Prostate gland (tissue), 2 donors: ENCODE measurements at regions not wholly inside any gene's neighbourhood (a gene's known extent, or its start where the extent isn't known, plus 50 kb on each side); places are given as distances from the start of the nearest gene placed in this dataset.

Source experiments
- DNase-seq: peaks from one replicate; pipeline ENCODE4 v3.0.0-alpha.2; 2019; ENCODE audit warnings: low spot score
- H3K27ac ChIP-seq, 2 donors: fragments of 200-600 bp; sonication (generic); 2 replicates each; pipeline ENCODE4 v1.5.1; 2017 to 2019
- H3K27me3 ChIP-seq: fragments of 200-600 bp; sonication (generic); replicated peaks from 2 replicates; pipeline ENCODE4 v1.5.1; 2019; ENCODE audit not compliant: insufficient read depth
- H3K36me3 ChIP-seq, 2 donors: fragments of 200-600 bp; sonication (generic); 1 replicate in 1 of 2; 2 replicates in 1 of 2; pipeline versions ENCODE4 v1.5.1 to v1.8.1; 2017 to 2019
- H3K4me1 ChIP-seq: fragments of 200-600 bp; sonication (generic); replicated peaks from 2 replicates; pipeline ENCODE4 v1.5.1; 2019
- H3K4me3 ChIP-seq, 2 donors: fragments of 200-600 bp; sonication (generic); 2 replicates each; pipeline ENCODE4 v1.5.1; 2017 to 2019
- H3K9me3 ChIP-seq: fragments of 200-600 bp; sonication (generic); 2 replicates; pipeline ENCODE4 v1.5.1; 2017
- CTCF ChIP-seq, 4 experiments: fragments of 200-600 bp in 2 of 4; fragments of 450-650 bp in 2 of 4; sonication (generic) in 2 of 4; IDR thresholded peaks; 1 replicate in 3 of 4; 2 replicates in 1 of 4; pipeline ENCODE4 v1.5.1; 2016 to 2019; ENCODE audit warnings: antibody characterized with exemption in 4 of 4, mild to moderate bottlenecking in 2 of 4, moderate library complexity in 2 of 4
- POLR2A ChIP-seq: fragments of 450-650 bp; IDR thresholded peaks from one replicate; pipeline ENCODE4 v1.6.1; 2016; ENCODE audit warnings: antibody characterized with exemption, mild to moderate bottlenecking
- POLR2AphosphoS5 ChIP-seq: sonication (generic); formaldehyde crosslinking; IDR thresholded peaks from one replicate; pipeline ENCODE4 v1.6.1; 2017; ENCODE audit warnings: antibody characterized with exemption
- WGBS: methylation state at CpG from one replicate; pipeline ENCODE4 v1.1.5; 2018; 5-methylcytosine and 5-hydroxymethylcytosine counted together
- intact Hi-C: fragments of 100-400 bp; cut with DNase I; formaldehyde crosslinking; loops from one replicate; pipeline ENCODE4 v1.14.2; 2022

GRCh38 chr4:96670381-96670780 is 830.5 kb downstream of the PDHA2 start:
- Histone ChIP-seq H3K27ac (no peak overlapping the region), H3K9me3 (no peaks in the 10 kb centered on the region), H3K4me1 (no peaks in the 10 kb centered on the region), H3K36me3 (no peaks in the 10 kb centered on the region), H3K27me3 (no peaks in the 10 kb centered on the region), H3K4me3 (no peak overlapping the region)
- 53% methylated on average over 2 of the region's 2 CpGs for WGBS
- DNase-seq: no peak
- TF ChIP-seq CTCF (IDR thresholded peaks at IDR 0.05) (no peak), POLR2AphosphoS5 (no peak), POLR2A (no peak)
- intact Hi-C loops: no loop called here

- Histone ChIP-seq H3K27me3 (no peaks in the 10 kb centered on the region), H3K36me3 (no peaks in the 10 kb centered on the region), H3K9me3 (no peaks in the 10 kb centered on the region), H3K4me1 (no peaks in the 10 kb centered on the region), H3K4me3 (no peak overlapping the region), H3K27ac (no peak overlapping the region)
- 92% methylated on average over 1 of the region's 1 CpG for WGBS
- intact Hi-C loops: no loop called here
- DNase-seq: no peak
- TF ChIP-seq POLR2AphosphoS5 (no peak), CTCF (IDR thresholded peaks at IDR 0.05) (no peak), POLR2A (no peak)
Measured at GRCh38 chr4:96675416-96675815, 835.5 kb downstream of the PDHA2 start.

- Histone ChIP-seq H3K27ac (no peak overlapping the region), H3K9me3 (no peaks in the 10 kb centered on the region), H3K4me3 (no peak overlapping the region), H3K27me3 (no peaks in the 10 kb centered on the region), H3K36me3 (no peaks in the 10 kb centered on the region), H3K4me1 (no peaks in the 10 kb centered on the region)
- 50% methylated on average over 1 of the region's 1 CpG for WGBS
- intact Hi-C loops: no loop called here
- no peak for DNase-seq
- TF ChIP-seq CTCF (IDR thresholded peaks at IDR 0.05) (no peak), POLR2AphosphoS5 (no peak), POLR2A (no peak)
Measured at GRCh38 chr4:96675896-96676295, 836.0 kb downstream of the PDHA2 start.

- H3K36me3 ChIP-seq: no peaks in the 10 kb centered on the region
- H3K4me3 ChIP-seq: no peak overlapping the region
- DNase-seq: no peak
- no peak overlapping the region for H3K27ac ChIP-seq
- WGBS: 81% methylated on average over 3 of the region's 3 CpGs
- intact Hi-C loops: no loop called here
- H3K27me3 ChIP-seq: no peaks in the 10 kb centered on the region
- H3K9me3 ChIP-seq: no peaks in the 10 kb centered on the region
- no peaks in the 10 kb centered on the region for H3K4me1 ChIP-seq
- TF ChIP-seq CTCF (IDR thresholded peaks at IDR 0.05) (no peak), POLR2A (no peak), POLR2AphosphoS5 (no peak)
Measured at GRCh38 chr4:96676754-96677435, 837.0 kb downstream of the PDHA2 start.

- Histone ChIP-seq H3K27ac (no peak overlapping the region), H3K36me3 (no peaks in the 10 kb centered on the region), H3K27me3 (no peaks in the 10 kb centered on the region), H3K4me1 (no peaks in the 10 kb centered on the region), H3K9me3 (no peaks in the 10 kb centered on the region), H3K4me3 (no peak overlapping the region)
- WGBS: 64% methylated on average over 1 of the region's 1 CpG
- intact Hi-C loops: no loop called here
- no peak for DNase-seq
- TF ChIP-seq CTCF (IDR thresholded peaks at IDR 0.05) (no peak), POLR2AphosphoS5 (no peak), POLR2A (no peak)
Measured at GRCh38 chr4:96677499-96677898, 837.6 kb downstream of the PDHA2 start.
